Osteoblast (primary cell): ENCODE measurements at regions not wholly inside any gene's neighbourhood (a gene's known extent, or its start where the extent isn't known, plus 50 kb on each side); places are given as distances from the start of the nearest gene placed in this dataset.

Experiments
- DNase-seq: peaks from one replicate; pipeline ENCODE4 v3.0.0; 2011; ENCODE audit warnings: low spot score, mixed read lengths; ENCODE audit not compliant: insufficient read length; ENCODE audit errors: missing footprints
- H2AFZ ChIP-seq: 2 replicates; pipeline ENCODE4 v1.6.0; 2011; ENCODE audit warnings: mild to moderate bottlenecking, low read length
- H3K27ac ChIP-seq: 2 replicates; pipeline ENCODE4 v1.5.1; 2011; ENCODE audit warnings: mild to moderate bottlenecking, low read depth, low read length, moderate library complexity
- H3K27me3 ChIP-seq: 2 replicates; pipeline ENCODE4 v1.6.0; 2012; ENCODE audit warnings: mild to moderate bottlenecking, control low read depth, inconsistent platforms, low read length, moderate library complexity; ENCODE audit not compliant: insufficient read depth
- H3K36me3 ChIP-seq: 2 replicates; pipeline ENCODE4 v1.5.1; 2011; ENCODE audit warnings: mild to moderate bottlenecking, low read length, control low read depth, moderate library complexity; ENCODE audit not compliant: insufficient read depth
- H3K4me1 ChIP-seq: 2 replicates; pipeline ENCODE4 v1.5.1; 2011; ENCODE audit warnings: mild to moderate bottlenecking, low read length, control low read depth, moderate library complexity; ENCODE audit not compliant: insufficient read depth
- H3K4me2 ChIP-seq: 2 replicates; pipeline ENCODE4 v1.6.0; 2011; ENCODE audit warnings: mild to moderate bottlenecking, low read length; ENCODE audit not compliant: insufficient read depth
- H3K4me3 ChIP-seq: fragments of 200-600 bp; sonication (generic); 3 replicates; pipeline ENCODE4 v1.5.1; 2012; ENCODE audit warnings: mild to moderate bottlenecking, low read length, inconsistent platforms; ENCODE audit not compliant: insufficient read depth
- H3K79me2 ChIP-seq: 2 replicates; pipeline ENCODE4 v1.6.0; 2012; ENCODE audit warnings: mild to moderate bottlenecking, low read length, control low read depth, inconsistent platforms; ENCODE audit not compliant: insufficient read depth
- H3K9me3 ChIP-seq: 2 replicates; pipeline ENCODE4 v1.5.1; 2011; ENCODE audit warnings: low read depth, low read length, control low read depth
- H4K20me1 ChIP-seq: 2 replicates; pipeline ENCODE4 v1.6.0; 2012; ENCODE audit warnings: mild to moderate bottlenecking, low read length, control low read depth; ENCODE audit not compliant: insufficient read depth
- CTCF ChIP-seq: IDR thresholded peaks from 2 replicates; pipeline ENCODE4 v1.5.1; 2011; ENCODE audit warnings: mild to moderate bottlenecking, low read depth, low read length, moderate library complexity; ENCODE audit errors: extremely low read depth

- H2AFZ ChIP-seq, result no peak overlapping the region
- H3K4me1 ChIP-seq, result peaks cover 16% of the 10 kb centered on the region
- peak; percentile 51 for DNase-seq
Observed at GRCh38 chr2:8546612-8547283, 135.1 kb upstream of the ID2 start.

GRCh38 chr2:8547284-8548064, 134.4 kb upstream of the ID2 start:
- no peaks in the 10 kb centered on the region for H3K27me3 ChIP-seq
- H3K36me3 ChIP-seq, result no peaks in the 10 kb centered on the region
- no peaks in the 10 kb centered on the region for H3K9me3 ChIP-seq
- no peak overlapping the region for H3K4me2 ChIP-seq
- H3K79me2 ChIP-seq, result no peaks in the 10 kb centered on the region
- DNase-seq, result peak; percentile 35
- H3K4me3 ChIP-seq, result no peak overlapping the region
- TF ChIP-seq CTCF, result no peak
- H2AFZ ChIP-seq, result no peak overlapping the region
- peaks cover 16% of the 10 kb centered on the region for H3K4me1 ChIP-seq
- no peak overlapping the region for H3K27ac ChIP-seq
- H4K20me1 ChIP-seq, result no peaks in the 10 kb centered on the region

More at GRCh38 chr2:8546612-8547283, 135.1 kb upstream of the ID2 start:
- no peaks in the 10 kb centered on the region for H4K20me1 ChIP-seq
- no peaks in the 10 kb centered on the region for H3K79me2 ChIP-seq
- no peaks in the 10 kb centered on the region for H3K27me3 ChIP-seq
- H3K4me2 ChIP-seq, result no peak overlapping the region
- no peak for TF ChIP-seq CTCF
- no peak overlapping the region for H3K4me3 ChIP-seq
- H3K9me3 ChIP-seq, result no peaks in the 10 kb centered on the region
- no peaks in the 10 kb centered on the region for H3K36me3 ChIP-seq
- no peak overlapping the region for H3K27ac ChIP-seq

DNA sequence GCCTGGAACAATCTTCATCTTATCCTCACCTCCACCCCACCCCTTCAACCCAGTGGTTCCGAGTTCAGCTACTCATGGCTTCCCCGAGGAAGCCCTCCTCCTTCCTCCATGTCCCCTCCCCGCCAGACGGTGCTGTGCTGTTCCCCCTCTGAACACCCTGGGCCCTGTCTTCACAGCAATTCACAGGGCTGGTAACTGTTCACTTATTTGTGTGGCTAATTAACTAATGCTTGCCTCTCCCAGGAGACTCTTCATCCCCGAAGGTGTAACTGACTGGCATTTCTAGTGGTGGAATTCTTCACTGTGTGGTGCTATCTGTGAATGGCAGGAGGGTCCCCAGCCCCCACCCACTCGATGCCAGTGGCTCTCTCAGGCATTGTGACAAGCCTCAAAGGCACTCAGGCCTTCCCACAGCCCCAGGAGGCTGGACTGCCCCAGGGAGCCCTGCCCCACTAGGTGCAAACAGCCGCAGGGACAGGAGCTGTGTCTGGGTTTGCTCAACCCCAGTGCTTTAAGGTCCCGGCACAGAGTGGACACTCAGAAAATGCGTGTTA, 133.7 kb upstream of the ID2 start:
- Histone ChIP-seq H3K79me2 (no peaks in the 10 kb centered on the region), H3K27me3 (no peaks in the 10 kb centered on the region)

More for the DNA sequence above, 133.7 kb upstream of the ID2 start:
- Histone ChIP-seq H3K27ac (no peak overlapping the region), H3K9me3 (no peaks in the 10 kb centered on the region), H4K20me1 (no peaks in the 10 kb centered on the region), H3K4me2 (no peak overlapping the region), H3K4me1 (peaks cover 13% of the 10 kb centered on the region), H3K36me3 (no peaks in the 10 kb centered on the region), H3K4me3 (no peak overlapping the region), H2AFZ (no peak overlapping the region)
- DNase-seq, result peak; percentile 52
- TF ChIP-seq CTCF, result no peak
